SK-N-SH (cell line): ENCODE measurements at regions not wholly inside any gene's neighbourhood (a gene's known extent, or its start where the extent isn't known, plus 50 kb on each side); places are given as distances from the start of the nearest gene placed in this dataset.

Source experiments
- ELF1 ChIP-seq: IDR thresholded peaks from 2 replicates; pipeline ENCODE4 v1.4.0; 2012
- EP300 ChIP-seq, 2 experiments: IDR thresholded peaks; 2 replicates each; pipeline versions ENCODE4 v1.4.0 to v1.6.1; 2012; ENCODE audit warnings: borderline replicate concordance in 1 of 2, low read depth in 1 of 2, low read length in 1 of 2
- FOXJ3 ChIP-seq: sonication (generic); formaldehyde crosslinking; IDR thresholded peaks from 2 replicates; pipeline ENCODE4 v1.5.1; 2020; ENCODE audit warnings: mild to moderate bottlenecking, missing genetic modification reagents
- GABPA ChIP-seq: IDR thresholded peaks from 2 replicates; pipeline ENCODE4 v1.4.0; 2012; ENCODE audit warnings: low read depth, mild to moderate bottlenecking
- GATA2 ChIP-seq: sonication (generic); formaldehyde crosslinking; IDR thresholded peaks from 2 replicates; pipeline ENCODE4 v1.5.0; 2020; ENCODE audit warnings: mild to moderate bottlenecking, missing genetic modification reagents
- POLR2AphosphoS5 ChIP-seq: IDR thresholded peaks from 2 replicates; pipeline ENCODE4 v1.6.1; 2012; ENCODE audit warnings: low read depth, low read length
- RAD21 ChIP-seq: IDR thresholded peaks from 2 replicates; pipeline ENCODE4 v1.6.1; 2012; ENCODE audit warnings: mild to moderate bottlenecking, low read length
- TAF1 ChIP-seq: IDR thresholded peaks from 2 replicates; pipeline ENCODE4 v1.6.1; 2012; ENCODE audit warnings: low read depth, mild to moderate bottlenecking, low read length, moderate library complexity, borderline replicate concordance
- TEAD4 ChIP-seq: IDR thresholded peaks from 2 replicates; pipeline ENCODE4 v1.4.0; 2012; ENCODE audit warnings: mild to moderate bottlenecking, borderline replicate concordance; ENCODE audit not compliant: insufficient read depth
- YY1 ChIP-seq: IDR thresholded peaks from 2 replicates; pipeline ENCODE4 v1.4.0; 2012; ENCODE audit warnings: low read depth, mild to moderate bottlenecking
- TF ChIP-seq, protein P1 (sequence below): fragments of 200-600 bp; sonication (generic); IDR thresholded peaks from 2 replicates; pipeline ENCODE4 v1.6.1; 2017; ENCODE audit warnings: antibody characterized with exemption, mild to moderate bottlenecking, moderate library complexity
- TF ChIP-seq, protein P2 (sequence below): IDR thresholded peaks from 2 replicates; pipeline ENCODE4 v1.6.1; 2012; ENCODE audit warnings: mild to moderate bottlenecking, low read depth, low read length, moderate library complexity
- TF ChIP-seq, protein P3 (sequence below): fragments of 150-350 bp; IDR thresholded peaks from 2 replicates; pipeline ENCODE4 v1.6.1; 2016; ENCODE audit warnings: mild to moderate bottlenecking, low read depth, low read length
- TF ChIP-seq, protein P4 (sequence below): IDR thresholded peaks from 2 replicates; pipeline ENCODE4 v1.4.0; 2012; ENCODE audit warnings: low read depth, borderline replicate concordance

- TF ChIP-seq, protein P1, sequence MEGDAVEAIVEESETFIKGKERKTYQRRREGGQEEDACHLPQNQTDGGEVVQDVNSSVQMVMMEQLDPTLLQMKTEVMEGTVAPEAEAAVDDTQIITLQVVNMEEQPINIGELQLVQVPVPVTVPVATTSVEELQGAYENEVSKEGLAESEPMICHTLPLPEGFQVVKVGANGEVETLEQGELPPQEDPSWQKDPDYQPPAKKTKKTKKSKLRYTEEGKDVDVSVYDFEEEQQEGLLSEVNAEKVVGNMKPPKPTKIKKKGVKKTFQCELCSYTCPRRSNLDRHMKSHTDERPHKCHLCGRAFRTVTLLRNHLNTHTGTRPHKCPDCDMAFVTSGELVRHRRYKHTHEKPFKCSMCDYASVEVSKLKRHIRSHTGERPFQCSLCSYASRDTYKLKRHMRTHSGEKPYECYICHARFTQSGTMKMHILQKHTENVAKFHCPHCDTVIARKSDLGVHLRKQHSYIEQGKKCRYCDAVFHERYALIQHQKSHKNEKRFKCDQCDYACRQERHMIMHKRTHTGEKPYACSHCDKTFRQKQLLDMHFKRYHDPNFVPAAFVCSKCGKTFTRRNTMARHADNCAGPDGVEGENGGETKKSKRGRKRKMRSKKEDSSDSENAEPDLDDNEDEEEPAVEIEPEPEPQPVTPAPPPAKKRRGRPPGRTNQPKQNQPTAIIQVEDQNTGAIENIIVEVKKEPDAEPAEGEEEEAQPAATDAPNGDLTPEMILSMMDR, result peak; percentile 12; the same call in 1 of the 2 replicates
- TF ChIP-seq TEAD4 (no peak), POLR2AphosphoS5 (no peak), YY1 (no peak), EP300 (IDR thresholded peaks at IDR 0.05; ENCODE audit: borderline replicate concordance in 1 of 2, low read depth in 1 of 2, low read length in 1 of 2) (no peak), RAD21 (no peak), TAF1 (no peak), GATA2 (CRISPR knock-in tag) (no peak), FOXJ3 (CRISPR knock-in tag) (no peak), GABPA (no peak), ELF1 (no peak)
- TF ChIP-seq, protein P2, sequence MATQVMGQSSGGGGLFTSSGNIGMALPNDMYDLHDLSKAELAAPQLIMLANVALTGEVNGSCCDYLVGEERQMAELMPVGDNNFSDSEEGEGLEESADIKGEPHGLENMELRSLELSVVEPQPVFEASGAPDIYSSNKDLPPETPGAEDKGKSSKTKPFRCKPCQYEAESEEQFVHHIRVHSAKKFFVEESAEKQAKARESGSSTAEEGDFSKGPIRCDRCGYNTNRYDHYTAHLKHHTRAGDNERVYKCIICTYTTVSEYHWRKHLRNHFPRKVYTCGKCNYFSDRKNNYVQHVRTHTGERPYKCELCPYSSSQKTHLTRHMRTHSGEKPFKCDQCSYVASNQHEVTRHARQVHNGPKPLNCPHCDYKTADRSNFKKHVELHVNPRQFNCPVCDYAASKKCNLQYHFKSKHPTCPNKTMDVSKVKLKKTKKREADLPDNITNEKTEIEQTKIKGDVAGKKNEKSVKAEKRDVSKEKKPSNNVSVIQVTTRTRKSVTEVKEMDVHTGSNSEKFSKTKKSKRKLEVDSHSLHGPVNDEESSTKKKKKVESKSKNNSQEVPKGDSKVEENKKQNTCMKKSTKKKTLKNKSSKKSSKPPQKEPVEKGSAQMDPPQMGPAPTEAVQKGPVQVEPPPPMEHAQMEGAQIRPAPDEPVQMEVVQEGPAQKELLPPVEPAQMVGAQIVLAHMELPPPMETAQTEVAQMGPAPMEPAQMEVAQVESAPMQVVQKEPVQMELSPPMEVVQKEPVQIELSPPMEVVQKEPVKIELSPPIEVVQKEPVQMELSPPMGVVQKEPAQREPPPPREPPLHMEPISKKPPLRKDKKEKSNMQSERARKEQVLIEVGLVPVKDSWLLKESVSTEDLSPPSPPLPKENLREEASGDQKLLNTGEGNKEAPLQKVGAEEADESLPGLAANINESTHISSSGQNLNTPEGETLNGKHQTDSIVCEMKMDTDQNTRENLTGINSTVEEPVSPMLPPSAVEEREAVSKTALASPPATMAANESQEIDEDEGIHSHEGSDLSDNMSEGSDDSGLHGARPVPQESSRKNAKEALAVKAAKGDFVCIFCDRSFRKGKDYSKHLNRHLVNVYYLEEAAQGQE, result no peak
- TF ChIP-seq, protein P3, sequence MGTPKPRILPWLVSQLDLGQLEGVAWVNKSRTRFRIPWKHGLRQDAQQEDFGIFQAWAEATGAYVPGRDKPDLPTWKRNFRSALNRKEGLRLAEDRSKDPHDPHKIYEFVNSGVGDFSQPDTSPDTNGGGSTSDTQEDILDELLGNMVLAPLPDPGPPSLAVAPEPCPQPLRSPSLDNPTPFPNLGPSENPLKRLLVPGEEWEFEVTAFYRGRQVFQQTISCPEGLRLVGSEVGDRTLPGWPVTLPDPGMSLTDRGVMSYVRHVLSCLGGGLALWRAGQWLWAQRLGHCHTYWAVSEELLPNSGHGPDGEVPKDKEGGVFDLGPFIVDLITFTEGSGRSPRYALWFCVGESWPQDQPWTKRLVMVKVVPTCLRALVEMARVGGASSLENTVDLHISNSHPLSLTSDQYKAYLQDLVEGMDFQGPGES, result no peak
- TF ChIP-seq, protein P4, sequence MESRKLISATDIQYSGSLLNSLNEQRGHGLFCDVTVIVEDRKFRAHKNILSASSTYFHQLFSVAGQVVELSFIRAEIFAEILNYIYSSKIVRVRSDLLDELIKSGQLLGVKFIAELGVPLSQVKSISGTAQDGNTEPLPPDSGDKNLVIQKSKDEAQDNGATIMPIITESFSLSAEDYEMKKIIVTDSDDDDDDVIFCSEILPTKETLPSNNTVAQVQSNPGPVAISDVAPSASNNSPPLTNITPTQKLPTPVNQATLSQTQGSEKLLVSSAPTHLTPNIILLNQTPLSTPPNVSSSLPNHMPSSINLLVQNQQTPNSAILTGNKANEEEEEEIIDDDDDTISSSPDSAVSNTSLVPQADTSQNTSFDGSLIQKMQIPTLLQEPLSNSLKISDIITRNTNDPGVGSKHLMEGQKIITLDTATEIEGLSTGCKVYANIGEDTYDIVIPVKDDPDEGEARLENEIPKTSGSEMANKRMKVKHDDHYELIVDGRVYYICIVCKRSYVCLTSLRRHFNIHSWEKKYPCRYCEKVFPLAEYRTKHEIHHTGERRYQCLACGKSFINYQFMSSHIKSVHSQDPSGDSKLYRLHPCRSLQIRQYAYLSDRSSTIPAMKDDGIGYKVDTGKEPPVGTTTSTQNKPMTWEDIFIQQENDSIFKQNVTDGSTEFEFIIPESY, result no peak
Observed at GRCh38 chr17:14688134-14688533, 387.3 kb downstream of the HS3ST3B1 start.
